ENCODE measurements at regions not wholly inside any gene's neighbourhood (a gene's known extent, or its start where the extent isn't known, plus 50 kb on each side); places are given as distances from the start of the nearest gene placed in this dataset.

GRCh38 chr2:149732001-149732685 lies 144.6 kb upstream of the MMADHC start:
- peak; percentile 82 for DNase-seq (ENCODE audit: low spot score)
- in situ Hi-C loops (cut with HindIII; ENCODE audit: low sequenced_read_pairs) = no loop called here

GRCh38 chr2:149731079-149731478 lies 143.5 kb upstream of the MMADHC start:
- in situ Hi-C loops (cut with HindIII; ENCODE audit: low sequenced_read_pairs) = no loop called here
- no peak for DNase-seq (ENCODE audit: low spot score)

GRCh38 chr2:149729586-149729985 lies 142.0 kb upstream of the MMADHC start:
- in situ Hi-C loops (cut with HindIII; ENCODE audit: low sequenced_read_pairs) = no loop called here
- peak; percentile 64 for DNase-seq (ENCODE audit: low spot score)

GRCh38 chr2:149727927-149728326 lies 140.4 kb upstream of the MMADHC start:
- in situ Hi-C loops (cut with HindIII; ENCODE audit: low sequenced_read_pairs) = no loop called here
- DNase-seq (ENCODE audit: low spot score) = no peak

GRCh38 chr2:149725234-149725633 lies 137.7 kb upstream of the MMADHC start:
- DNase-seq (ENCODE audit: low spot score) = no peak
- in situ Hi-C loops (cut with HindIII; ENCODE audit: low sequenced_read_pairs) = no loop called here

- in situ Hi-C loops (cut with HindIII; ENCODE audit: low sequenced_read_pairs) = loop anchor here (25.0 kb wide), 1 partner anchor 112 kb away; no protein-coding TSS in a partner anchor
- DNase-seq (ENCODE audit: low spot score) = no peak
Measured at GRCh38 chr2:149724091-149724490, 136.5 kb upstream of the MMADHC start.

GRCh38 chr2:149720615-149721014 lies 133.0 kb upstream of the MMADHC start:
- DNase-seq (ENCODE audit: low spot score) = no peak
- in situ Hi-C loops (cut with HindIII; ENCODE audit: low sequenced_read_pairs) = loop anchor here (25.0 kb wide), 1 partner anchor 108 kb away; no protein-coding TSS in a partner anchor

GRCh38 chr2:149719695-149720094 lies 132.1 kb upstream of the MMADHC start:
- in situ Hi-C loops (cut with HindIII; ENCODE audit: low sequenced_read_pairs) = loop anchor here (25.0 kb wide), 1 partner anchor 107 kb away; no protein-coding TSS in a partner anchor
- DNase-seq (ENCODE audit: low spot score) = no peak

GRCh38 chr2:149716687-149717086 lies 129.1 kb upstream of the MMADHC start:
- in situ Hi-C loops (cut with HindIII; ENCODE audit: low sequenced_read_pairs) = loop anchor here (25.0 kb wide), 1 partner anchor 104 kb away; no protein-coding TSS in a partner anchor
- peak; percentile 69 for DNase-seq (ENCODE audit: low spot score)

- in situ Hi-C loops (cut with HindIII; ENCODE audit: low sequenced_read_pairs) = loop anchor here (25.0 kb wide), 1 partner anchor 104 kb away; no protein-coding TSS in a partner anchor
- peak; percentile 18 for DNase-seq (ENCODE audit: low spot score)
Measured at GRCh38 chr2:149715894-149716293, 128.3 kb upstream of the MMADHC start.

GRCh38 chr2:149715005-149715592 lies 127.5 kb upstream of the MMADHC start:
- in situ Hi-C loops (cut with HindIII; ENCODE audit: low sequenced_read_pairs) = loop anchor here (25.0 kb wide), 1 partner anchor 103 kb away; no protein-coding TSS in a partner anchor
- peak; percentile 63 for DNase-seq (ENCODE audit: low spot score)

- in situ Hi-C loops (cut with HindIII; ENCODE audit: low sequenced_read_pairs) = loop anchor here (25.0 kb wide), 1 partner anchor 97 kb away; no protein-coding TSS in a partner anchor
- no peak for DNase-seq (ENCODE audit: low spot score)
Measured at GRCh38 chr2:149709496-149710263, 122.1 kb upstream of the MMADHC start.

- no peak for DNase-seq (ENCODE audit: low spot score)
- in situ Hi-C loops (cut with HindIII; ENCODE audit: low sequenced_read_pairs) = loop anchor here (25.0 kb wide), 1 partner anchor 91 kb away; no protein-coding TSS in a partner anchor
Measured at GRCh38 chr2:149703281-149703680, 115.7 kb upstream of the MMADHC start.

GRCh38 chr2:149702571-149702970 lies 115.0 kb upstream of the MMADHC start:
- in situ Hi-C loops (cut with HindIII; ENCODE audit: low sequenced_read_pairs) = loop anchor here (25.0 kb wide), 1 partner anchor 90 kb away; no protein-coding TSS in a partner anchor
- no peak for DNase-seq (ENCODE audit: low spot score)

- DNase-seq (ENCODE audit: low spot score) = no peak
- in situ Hi-C loops (cut with HindIII; ENCODE audit: low sequenced_read_pairs) = loop anchor here (25.0 kb wide), 1 partner anchor 89 kb away; no protein-coding TSS in a partner anchor
Measured at GRCh38 chr2:149701241-149701640, 113.7 kb upstream of the MMADHC start.

- peak; percentile 45 for DNase-seq (ENCODE audit: low spot score)
- in situ Hi-C loops (cut with HindIII; ENCODE audit: low sequenced_read_pairs) = no loop called here
Measured at GRCh38 chr2:149692961-149693396, 105.4 kb upstream of the MMADHC start.

GRCh38 chr2:149690825-149691224 lies 103.2 kb upstream of the MMADHC start:
- DNase-seq (ENCODE audit: low spot score) = no peak

GRCh38 chr2:149687052-149687427 lies 99.5 kb upstream of the MMADHC start:
- in situ Hi-C loops (cut with HindIII; ENCODE audit: low sequenced_read_pairs) = no loop called here
- DNase-seq (ENCODE audit: low spot score) = no peak

More at GRCh38 chr2:149690825-149691224, 103.2 kb upstream of the MMADHC start:
- in situ Hi-C loops (cut with HindIII; ENCODE audit: low sequenced_read_pairs) = no loop called here
